ENCODE measurements at regions not wholly inside any gene's neighbourhood (a gene's known extent, or its start where the extent isn't known, plus 50 kb on each side); places are given as distances from the start of the nearest gene placed in this dataset.

DNA sequence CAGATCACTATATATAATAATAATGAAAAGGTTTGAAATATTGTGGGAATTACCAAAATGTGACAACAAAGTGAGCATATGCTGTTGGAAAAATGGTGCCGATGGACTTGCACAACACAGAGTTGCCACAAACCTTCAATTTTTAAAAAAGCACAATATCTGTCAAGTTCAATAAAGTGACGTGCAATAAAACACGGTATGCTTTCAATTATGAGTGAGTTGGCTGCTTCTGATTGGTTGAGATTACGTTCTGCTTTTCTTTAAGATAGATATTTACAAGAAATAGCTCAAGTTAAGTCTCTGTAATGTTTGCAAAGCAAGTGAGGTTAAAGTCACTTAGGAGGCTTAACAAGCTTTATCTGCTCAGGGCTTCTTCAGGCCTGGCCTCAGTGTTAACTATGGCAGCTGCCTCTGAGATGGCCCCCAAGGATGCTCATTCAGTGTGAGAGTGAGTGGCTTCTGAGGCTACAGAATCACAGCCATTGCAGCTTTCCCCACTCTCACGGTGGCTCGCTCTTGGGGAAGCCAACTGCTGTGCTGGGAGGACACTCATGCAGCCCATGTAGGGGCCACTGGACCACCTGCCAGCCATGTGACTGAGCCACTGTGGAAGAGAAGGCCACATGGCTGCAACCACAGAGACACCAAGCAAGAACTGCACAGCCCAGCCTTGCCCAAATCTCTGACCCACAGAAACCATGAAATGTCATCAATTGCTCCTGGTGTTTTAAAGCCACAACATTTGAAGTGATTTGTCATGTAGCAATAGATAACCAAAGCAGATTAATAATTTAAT lies 78.3 kb upstream of the TMEM72 start:
- DNase-seq (ENCODE audit: low read depth), result no peak
- H3K4me3 ChIP-seq (ENCODE audit: low read depth, low read length), result no peak overlapping the region
- TF ChIP-seq, protein P1, sequence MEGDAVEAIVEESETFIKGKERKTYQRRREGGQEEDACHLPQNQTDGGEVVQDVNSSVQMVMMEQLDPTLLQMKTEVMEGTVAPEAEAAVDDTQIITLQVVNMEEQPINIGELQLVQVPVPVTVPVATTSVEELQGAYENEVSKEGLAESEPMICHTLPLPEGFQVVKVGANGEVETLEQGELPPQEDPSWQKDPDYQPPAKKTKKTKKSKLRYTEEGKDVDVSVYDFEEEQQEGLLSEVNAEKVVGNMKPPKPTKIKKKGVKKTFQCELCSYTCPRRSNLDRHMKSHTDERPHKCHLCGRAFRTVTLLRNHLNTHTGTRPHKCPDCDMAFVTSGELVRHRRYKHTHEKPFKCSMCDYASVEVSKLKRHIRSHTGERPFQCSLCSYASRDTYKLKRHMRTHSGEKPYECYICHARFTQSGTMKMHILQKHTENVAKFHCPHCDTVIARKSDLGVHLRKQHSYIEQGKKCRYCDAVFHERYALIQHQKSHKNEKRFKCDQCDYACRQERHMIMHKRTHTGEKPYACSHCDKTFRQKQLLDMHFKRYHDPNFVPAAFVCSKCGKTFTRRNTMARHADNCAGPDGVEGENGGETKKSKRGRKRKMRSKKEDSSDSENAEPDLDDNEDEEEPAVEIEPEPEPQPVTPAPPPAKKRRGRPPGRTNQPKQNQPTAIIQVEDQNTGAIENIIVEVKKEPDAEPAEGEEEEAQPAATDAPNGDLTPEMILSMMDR (IDR thresholded peaks at IDR 0.05; ENCODE audit: low read depth, low read length, missing control alignments), result no peak

- TF ChIP-seq, protein P1 (IDR thresholded peaks at IDR 0.05; ENCODE audit: low read depth, low read length, missing control alignments), result no peak
- DNase-seq (ENCODE audit: low read depth), result no peak
- H3K4me3 ChIP-seq (ENCODE audit: low read depth, low read length), result no peak overlapping the region
Observed at GRCh38 chr10:44834131-44834530, 77.0 kb upstream of the TMEM72 start.

- TF ChIP-seq, protein P1 (IDR thresholded peaks at IDR 0.05; ENCODE audit: low read depth, low read length, missing control alignments), result no peak
- DNase-seq (ENCODE audit: low read depth), result no peak
- no peak overlapping the region for H3K4me3 ChIP-seq (ENCODE audit: low read depth, low read length)
Observed at GRCh38 chr10:44835300-44835699, 75.8 kb upstream of the TMEM72 start.

DNA sequence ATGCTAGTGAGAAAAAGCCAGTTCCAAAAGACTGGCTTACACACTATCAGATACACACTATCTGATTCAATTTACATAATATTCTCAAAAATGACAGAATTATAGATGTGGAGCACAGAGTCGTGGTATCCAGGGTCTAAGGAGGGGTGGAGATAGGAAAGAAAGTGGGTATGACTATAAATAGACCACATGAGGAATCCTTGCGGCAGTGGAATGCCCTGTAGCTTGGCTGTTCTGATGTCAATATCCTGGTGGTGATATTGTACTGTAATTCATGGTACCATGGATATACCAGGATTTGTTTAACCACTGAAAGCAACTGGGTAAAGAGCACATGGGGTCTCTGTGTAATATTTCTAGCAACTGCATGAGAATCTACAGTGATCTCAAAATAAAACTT lies 67.7 kb upstream of the TMEM72 start:
- no peak overlapping the region for H3K4me3 ChIP-seq (ENCODE audit: low read depth, low read length)
- DNase-seq (ENCODE audit: low read depth), result no peak
- TF ChIP-seq, protein P1 (IDR thresholded peaks at IDR 0.05; ENCODE audit: low read depth, low read length, missing control alignments), result no peak

DNA sequence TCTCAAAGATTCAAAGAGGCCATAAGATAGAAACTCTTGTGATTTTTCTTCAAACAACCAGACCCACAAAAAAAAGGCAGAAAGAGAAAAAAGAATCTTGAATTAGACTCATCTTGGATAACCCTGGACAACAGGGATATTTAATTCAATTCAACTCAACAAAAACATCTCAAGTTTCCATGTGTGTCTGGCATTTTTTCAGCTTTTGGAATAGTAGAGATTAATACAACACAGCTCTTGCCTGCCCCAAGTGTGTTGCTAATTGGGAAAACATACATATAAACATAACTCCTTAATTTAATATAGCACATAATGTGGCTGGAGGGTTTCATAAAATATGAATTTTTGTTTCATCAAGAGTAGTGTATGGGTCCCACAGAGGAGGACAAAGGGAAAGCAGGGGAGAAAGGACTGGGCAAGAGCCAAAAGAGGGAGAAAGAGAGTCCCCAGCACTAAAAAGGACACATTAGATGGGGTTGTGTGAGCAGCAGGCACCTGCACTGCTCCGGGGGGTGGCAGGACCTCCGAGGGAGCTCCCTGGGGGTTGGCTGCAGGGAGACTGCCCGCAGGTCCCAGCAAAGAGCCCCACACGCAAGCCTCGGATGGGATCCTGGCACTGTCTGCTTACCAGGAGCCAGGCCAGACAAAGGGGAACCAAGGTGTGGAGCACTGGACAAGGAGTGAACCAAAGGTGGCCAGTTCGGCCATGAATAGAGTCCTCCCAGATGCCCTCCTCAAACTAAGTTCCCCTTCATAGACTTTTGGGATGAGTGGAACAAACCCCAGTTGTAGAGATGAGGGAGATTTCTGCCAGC lies 65.6 kb upstream of the TMEM72 start:
- TF ChIP-seq, protein P1 (IDR thresholded peaks at IDR 0.05; ENCODE audit: low read depth, low read length, missing control alignments), result no peak
- H3K4me3 ChIP-seq (ENCODE audit: low read depth, low read length), result no peak overlapping the region
- DNase-seq (ENCODE audit: low read depth), result no peak

GRCh38 chr10:44847110-44847509 lies 64.0 kb upstream of the TMEM72 start:
- DNase-seq (ENCODE audit: low read depth), result no peak
- H3K4me3 ChIP-seq (ENCODE audit: low read depth, low read length), result no peak overlapping the region
- TF ChIP-seq, protein P1 (IDR thresholded peaks at IDR 0.05; ENCODE audit: low read depth, low read length, missing control alignments), result no peak

Measured in GM12864 (cell line).